SK-N-MC (cell line): ENCODE measurements at regions not wholly inside any gene's neighbourhood (a gene's known extent, or its start where the extent isn't known, plus 50 kb on each side); places are given as distances from the start of the nearest gene placed in this dataset.

Source experiments
- EZH2 ChIP-seq: fragments of 200-600 bp; sonication (generic); IDR thresholded peaks from one replicate; pipeline ENCODE4 v1.6.1; 2017; ENCODE audit warnings: antibody characterized with exemption
- FOXP2 ChIP-seq: optimal IDR thresholded peaks from 2 replicates; pipeline ENCODE3; 2011; ENCODE audit warnings: mild to moderate bottlenecking, moderate library complexity; ENCODE audit not compliant: insufficient read depth; ENCODE audit errors: extremely low read length, control extremely low read depth
- POLR2AphosphoS5 ChIP-seq: IDR thresholded peaks from 2 replicates; pipeline ENCODE4 v1.6.1; 2012; ENCODE audit warnings: mild to moderate bottlenecking, low read depth, low read length, borderline replicate concordance

DNA sequence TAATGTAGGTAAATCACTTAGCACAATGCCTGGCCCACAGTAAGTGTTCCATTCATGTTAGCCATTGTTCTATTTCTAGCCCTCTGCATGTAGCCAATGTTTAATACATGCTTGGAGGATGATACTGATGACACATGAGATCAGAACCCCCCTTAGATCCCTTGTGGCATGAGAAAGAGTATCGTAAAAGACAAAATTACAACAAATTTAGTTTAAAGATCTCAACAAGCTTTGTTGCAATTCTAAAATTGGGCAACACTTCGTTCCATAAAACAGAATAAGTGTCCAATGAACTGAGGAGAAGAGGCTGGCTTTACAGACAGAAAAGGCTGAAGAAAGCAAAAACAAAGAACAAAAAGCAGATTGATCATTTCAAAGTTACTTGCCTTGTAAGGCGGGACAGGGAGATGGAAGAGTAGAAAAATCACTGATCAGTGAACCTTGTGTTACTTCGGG is 148.7 kb upstream of the SLC1A4 start:
- TF ChIP-seq POLR2AphosphoS5 (no peak), EZH2 (no peak), FOXP2 (no peak)
